Activated gamma-delta T cell treated with Interleukin-2 at 50 U/mL for 16 hours (primary cell): ENCODE measurements at regions not wholly inside any gene's neighbourhood (a gene's known extent, or its start where the extent isn't known, plus 50 kb on each side); places are given as distances from the start of the nearest gene placed in this dataset.

ENCODE experiments used
- DNase-seq: peaks from one replicate; pipeline ENCODE4 v3.0.0-alpha.2; 2020

- no peak for DNase-seq
Observed at GRCh38 chr4:189311251-189311650, 629.4 kb upstream of the FRG1 start.

GRCh38 chr4:189313064-189313463 is 627.6 kb upstream of the FRG1 start:
- no peak for DNase-seq

GRCh38 chr4:189313861-189314513 is 626.7 kb upstream of the FRG1 start:
- DNase-seq = no peak

GRCh38 chr4:189322426-189322825 is 618.2 kb upstream of the FRG1 start:
- DNase-seq = no peak

GRCh38 chr4:189341881-189342280 is 598.8 kb upstream of the FRG1 start:
- DNase-seq = no peak

GRCh38 chr4:189355590-189355989 is 585.1 kb upstream of the FRG1 start:
- DNase-seq = no peak

- no peak for DNase-seq
Observed at GRCh38 chr4:189362364-189362763, 578.3 kb upstream of the FRG1 start.

- no peak for DNase-seq
Observed at GRCh38 chr4:189364032-189364449, 576.6 kb upstream of the FRG1 start.

- no peak for DNase-seq
Observed at GRCh38 chr4:189365451-189365850, 575.2 kb upstream of the FRG1 start.

- no peak for DNase-seq
Observed at GRCh38 chr4:189367832-189368231, 572.8 kb upstream of the FRG1 start.

- no peak for DNase-seq
Observed at GRCh38 chr4:189374176-189374575, 566.5 kb upstream of the FRG1 start.

- no peak for DNase-seq
Observed at GRCh38 chr4:189376901-189377300, 563.8 kb upstream of the FRG1 start.

GRCh38 chr4:189377569-189377968 is 563.1 kb upstream of the FRG1 start:
- no peak for DNase-seq

- no peak for DNase-seq
Observed at GRCh38 chr4:189385098-189385497, 555.6 kb upstream of the FRG1 start.

GRCh38 chr4:189385579-189385978 is 555.1 kb upstream of the FRG1 start:
- no peak for DNase-seq

GRCh38 chr4:189396435-189396834 is 544.2 kb upstream of the FRG1 start:
- no peak for DNase-seq

GRCh38 chr4:189404271-189404670 is 536.4 kb upstream of the FRG1 start:
- no peak for DNase-seq

GRCh38 chr4:189409158-189409557 is 531.5 kb upstream of the FRG1 start:
- DNase-seq = no peak

GRCh38 chr4:189414021-189414420 is 526.7 kb upstream of the FRG1 start:
- no peak for DNase-seq

- DNase-seq = no peak
Observed at GRCh38 chr4:189420572-189420971, 520.1 kb upstream of the FRG1 start.

- no peak for DNase-seq
Observed at GRCh38 chr4:189436207-189436606, 504.5 kb upstream of the FRG1 start.

GRCh38 chr4:189440716-189441115 is 500.0 kb upstream of the FRG1 start:
- no peak for DNase-seq

- no peak for DNase-seq
Observed at GRCh38 chr4:189443341-189443740, 497.3 kb upstream of the FRG1 start.

- DNase-seq = no peak
Observed at GRCh38 chr4:189445613-189446012, 495.1 kb upstream of the FRG1 start.

GRCh38 chr4:189463734-189464133 is 476.9 kb upstream of the FRG1 start:
- no peak for DNase-seq

GRCh38 chr4:189494407-189494806 is 446.3 kb upstream of the FRG1 start:
- DNase-seq = no peak
